ENCODE measurements at regions not wholly inside any gene's neighbourhood (a gene's known extent, or its start where the extent isn't known, plus 50 kb on each side); places are given as distances from the start of the nearest gene placed in this dataset.

- Histone ChIP-seq H3K23ac (ENCODE audit: low read length) (no peak overlapping the region), H2BK120ac (ENCODE audit: insufficient read depth, low read length, poor library complexity) (no peak overlapping the region), H3K36me3 (ENCODE audit: control insufficient read depth in 1 of 2, insufficient read depth in 2 of 2, low read length in 2 of 2) (no peaks in the 10 kb centered on the region), H3K79me2 (ENCODE audit: control insufficient read depth, insufficient read depth, low read length, poor library complexity) (no peaks in the 10 kb centered on the region), H2BK12ac (ENCODE audit: low read length) (no peak overlapping the region), H2AFZ (ENCODE audit: insufficient read depth, low read length, poor library complexity) (no peak overlapping the region), H4K8ac (ENCODE audit: low read depth, low read length) (no peak overlapping the region), H3K9ac (ENCODE audit: low read length) (no peak overlapping the region), H2BK5ac (ENCODE audit: low read depth, low read length, poor library complexity) (no peak overlapping the region), H2AK5ac (ENCODE audit: low read length) (no peak overlapping the region), H3K18ac (ENCODE audit: low read length) (no peak overlapping the region), H3K4me1 (ENCODE audit: control insufficient read depth in 1 of 2, insufficient read depth in 2 of 2, low read length in 2 of 2) (peaks cover 11 to 12% of the 10 kb centered on the region in 2 experiments), H3K4me2 (ENCODE audit: low read length) (no peak overlapping the region), H4K91ac (ENCODE audit: low read depth, low read length) (no peak overlapping the region), H3K27ac (ENCODE audit: low read depth, low read length) (no peak overlapping the region), H3K4ac (ENCODE audit: low read depth, low read length) (no peak overlapping the region), H3K9me3 (ENCODE audit: insufficient read depth, low read depth, low read length) (no peaks in the 10 kb centered on the region), H3K14ac (ENCODE audit: low read length) (no peak overlapping the region), H3K27me3 (ENCODE audit: insufficient read depth, low read length) (peaks cover 18% of the 10 kb centered on the region), H3K79me1 (ENCODE audit: low read length) (no peaks in the 10 kb centered on the region), H4K12ac (ENCODE audit: low read depth, low read length) (no peak overlapping the region), H3K4me3 (ENCODE audit: low read depth, low read length) (no peak overlapping the region)
- DNase-seq = no peak
- no CpG with 5 or more reads among the region's 19 CpGs for WGBS (ENCODE audit: extremely low coverage, insufficient coverage, insufficient read length)
These were observed 93.9 kb downstream of the INHBB start for GRCh38 chr2:120439637-120440384.

GRCh38 chr2:120440521-120441350, 94.8 kb downstream of the INHBB start:
- Histone ChIP-seq H3K4me2 (ENCODE audit: low read length) (no peak overlapping the region), H3K4ac (ENCODE audit: low read depth, low read length) (no peak overlapping the region), H2BK12ac (ENCODE audit: low read length) (no peak overlapping the region), H3K27me3 (ENCODE audit: insufficient read depth, low read length) (peaks cover 18% of the 10 kb centered on the region), H3K9me3 (ENCODE audit: insufficient read depth, low read depth, low read length) (no peaks in the 10 kb centered on the region), H3K9ac (ENCODE audit: low read length) (no peak overlapping the region), H3K4me1 (ENCODE audit: control insufficient read depth in 1 of 2, insufficient read depth in 2 of 2, low read length in 2 of 2) (peaks cover 11 to 12% of the 10 kb centered on the region in 2 experiments), H2BK5ac (ENCODE audit: low read depth, low read length, poor library complexity) (no peak overlapping the region), H3K14ac (ENCODE audit: low read length) (no peak overlapping the region), H2AK5ac (ENCODE audit: low read length) (no peak overlapping the region), H4K8ac (ENCODE audit: low read depth, low read length) (no peak overlapping the region), H3K79me1 (ENCODE audit: low read length) (no peaks in the 10 kb centered on the region), H2BK120ac (ENCODE audit: insufficient read depth, low read length, poor library complexity) (no peak overlapping the region), H4K12ac (ENCODE audit: low read depth, low read length) (no peak overlapping the region), H3K23ac (ENCODE audit: low read length) (no peak overlapping the region), H3K18ac (ENCODE audit: low read length) (no peak overlapping the region), H2AFZ (ENCODE audit: insufficient read depth, low read length, poor library complexity) (no peak overlapping the region), H4K91ac (ENCODE audit: low read depth, low read length) (no peak overlapping the region), H3K27ac (ENCODE audit: low read depth, low read length) (no peak overlapping the region), H3K36me3 (ENCODE audit: control insufficient read depth in 1 of 2, insufficient read depth in 2 of 2, low read length in 2 of 2) (no peaks in the 10 kb centered on the region), H3K4me3 (ENCODE audit: low read depth, low read length) (no peak overlapping the region), H3K79me2 (ENCODE audit: control insufficient read depth, insufficient read depth, low read length, poor library complexity) (no peaks in the 10 kb centered on the region)
- no CpG with 5 or more reads among the region's 17 CpGs for WGBS (ENCODE audit: extremely low coverage, insufficient coverage, insufficient read length)
- no peak for DNase-seq

- H3K4ac ChIP-seq (ENCODE audit: low read depth, low read length) = no peak overlapping the region
- H3K4me1 ChIP-seq (ENCODE audit: control insufficient read depth in 1 of 2, insufficient read depth in 2 of 2, low read length in 2 of 2) = peaks cover 11 to 12% of the 10 kb centered on the region in 2 experiments
- H3K9me3 ChIP-seq (ENCODE audit: insufficient read depth, low read depth, low read length) = no peaks in the 10 kb centered on the region
- WGBS (ENCODE audit: extremely low coverage, insufficient coverage, insufficient read length) = no CpG with 5 or more reads among the region's 9 CpGs
- no peak for DNase-seq
- H3K14ac ChIP-seq (ENCODE audit: low read length) = no peak overlapping the region
- H2BK120ac ChIP-seq (ENCODE audit: insufficient read depth, low read length, poor library complexity) = no peak overlapping the region
- H3K27ac ChIP-seq (ENCODE audit: low read depth, low read length) = no peak overlapping the region
- H3K36me3 ChIP-seq (ENCODE audit: control insufficient read depth in 1 of 2, insufficient read depth in 2 of 2, low read length in 2 of 2) = no peaks in the 10 kb centered on the region
- H3K79me1 ChIP-seq (ENCODE audit: low read length) = no peaks in the 10 kb centered on the region
- no peak overlapping the region for H3K4me3 ChIP-seq (ENCODE audit: low read depth, low read length)
- H3K9ac ChIP-seq (ENCODE audit: low read length) = no peak overlapping the region
- H3K18ac ChIP-seq (ENCODE audit: low read length) = no peak overlapping the region
- peaks cover 18% of the 10 kb centered on the region for H3K27me3 ChIP-seq (ENCODE audit: insufficient read depth, low read length)
- H2BK12ac ChIP-seq (ENCODE audit: low read length) = no peak overlapping the region
- H4K12ac ChIP-seq (ENCODE audit: low read depth, low read length) = no peak overlapping the region
- no peak overlapping the region for H2AFZ ChIP-seq (ENCODE audit: insufficient read depth, low read length, poor library complexity)
- H4K8ac ChIP-seq (ENCODE audit: low read depth, low read length) = no peak overlapping the region
- H2AK5ac ChIP-seq (ENCODE audit: low read length) = no peak overlapping the region
- H4K91ac ChIP-seq (ENCODE audit: low read depth, low read length) = no peak overlapping the region
- no peak overlapping the region for H3K23ac ChIP-seq (ENCODE audit: low read length)
- H2BK5ac ChIP-seq (ENCODE audit: low read depth, low read length, poor library complexity) = no peak overlapping the region
- no peaks in the 10 kb centered on the region for H3K79me2 ChIP-seq (ENCODE audit: control insufficient read depth, insufficient read depth, low read length, poor library complexity)
- H3K4me2 ChIP-seq (ENCODE audit: low read length) = no peak overlapping the region
These were observed 95.4 kb downstream of the INHBB start for GRCh38 chr2:120441351-120441700.

- no peak overlapping the region for H3K4me3 ChIP-seq (ENCODE audit: low read depth, low read length)
- no peak overlapping the region for H2AK5ac ChIP-seq (ENCODE audit: low read length)
- no peak for DNase-seq
- H3K79me1 ChIP-seq (ENCODE audit: low read length) = no peaks in the 10 kb centered on the region
- no peak overlapping the region for H3K9ac ChIP-seq (ENCODE audit: low read length)
- H3K4ac ChIP-seq (ENCODE audit: low read depth, low read length) = no peak overlapping the region
- H3K36me3 ChIP-seq (ENCODE audit: control insufficient read depth in 1 of 2, insufficient read depth in 2 of 2, low read length in 2 of 2) = no peaks in the 10 kb centered on the region
- H3K4me1 ChIP-seq (ENCODE audit: control insufficient read depth in 1 of 2, insufficient read depth in 2 of 2, low read length in 2 of 2) = peaks cover 11 to 12% of the 10 kb centered on the region in 2 experiments
- H3K9me3 ChIP-seq (ENCODE audit: insufficient read depth, low read depth, low read length) = no peaks in the 10 kb centered on the region
- H4K8ac ChIP-seq (ENCODE audit: low read depth, low read length) = no peak overlapping the region
- no peak overlapping the region for H3K27ac ChIP-seq (ENCODE audit: low read depth, low read length)
- peak overlapping the region; percentile 93 for H3K4me2 ChIP-seq (ENCODE audit: low read length)
- no peak overlapping the region for H3K23ac ChIP-seq (ENCODE audit: low read length)
- H3K79me2 ChIP-seq (ENCODE audit: control insufficient read depth, insufficient read depth, low read length, poor library complexity) = no peaks in the 10 kb centered on the region
- H4K91ac ChIP-seq (ENCODE audit: low read depth, low read length) = no peak overlapping the region
- H2AFZ ChIP-seq (ENCODE audit: insufficient read depth, low read length, poor library complexity) = no peak overlapping the region
- H4K12ac ChIP-seq (ENCODE audit: low read depth, low read length) = no peak overlapping the region
- H3K18ac ChIP-seq (ENCODE audit: low read length) = no peak overlapping the region
- H2BK5ac ChIP-seq (ENCODE audit: low read depth, low read length, poor library complexity) = no peak overlapping the region
- H3K27me3 ChIP-seq (ENCODE audit: insufficient read depth, low read length) = peaks cover 18% of the 10 kb centered on the region
- H2BK12ac ChIP-seq (ENCODE audit: low read length) = no peak overlapping the region
- H2BK120ac ChIP-seq (ENCODE audit: insufficient read depth, low read length, poor library complexity) = no peak overlapping the region
- H3K14ac ChIP-seq (ENCODE audit: low read length) = no peak overlapping the region
- no CpG with 5 or more reads among the region's 41 CpGs for WGBS (ENCODE audit: extremely low coverage, insufficient coverage, insufficient read length)
These were observed 96.0 kb downstream of the INHBB start for GRCh38 chr2:120441744-120442471.

Data from trophoblast cell (in vitro differentiated cells and primary cell).